Right atrium auricular region (tissue), 2 donors: ENCODE measurements at regions not wholly inside any gene's neighbourhood (a gene's known extent, or its start where the extent isn't known, plus 50 kb on each side); places are given as distances from the start of the nearest gene placed in this dataset.

Experiments used
- DNase-seq: peaks from one replicate; pipeline ENCODE4 v3.0.0-alpha.2; 2019; ENCODE audit warnings: low spot score
- H3K27ac ChIP-seq, 2 donors: fragments of 200-600 bp; sonication (generic); 1 replicate in 1 of 2; 2 replicates in 1 of 2; pipeline ENCODE4 v1.5.1; 2016 to 2019
- H3K27me3 ChIP-seq, 2 donors: fragments of 200-600 bp; sonication (generic); one replicate each; pipeline versions ENCODE4 v1.5.1 to v1.6.0; 2017 to 2019
- H3K36me3 ChIP-seq: fragments of 200-600 bp; sonication (generic); one replicate; pipeline ENCODE4 v1.5.1; 2016
- H3K4me1 ChIP-seq, 2 donors: fragments of 200-600 bp; sonication (generic); one replicate each; pipeline versions ENCODE4 v1.5.1 to v1.6.0; 2017 to 2019
- H3K4me3 ChIP-seq, 2 donors: fragments of 200-600 bp; sonication (generic); 1 replicate in 1 of 2; 2 replicates in 1 of 2; pipeline ENCODE4 v1.5.1; 2017 to 2019; ENCODE audit warnings: mild to moderate bottlenecking in 1 of 2, moderate library complexity in 1 of 2
- H3K9me3 ChIP-seq, 2 donors: fragments of 200-600 bp; sonication (generic); one replicate each; pipeline ENCODE4 v1.5.1; 2019
- TF ChIP-seq, protein P1 (sequence below), 2 donors: fragments of 200-600 bp; sonication (generic); IDR thresholded peaks; one replicate each; pipeline ENCODE4 v1.5.1; 2019; ENCODE audit warnings: antibody characterized with exemption in 2 of 2

DNA sequence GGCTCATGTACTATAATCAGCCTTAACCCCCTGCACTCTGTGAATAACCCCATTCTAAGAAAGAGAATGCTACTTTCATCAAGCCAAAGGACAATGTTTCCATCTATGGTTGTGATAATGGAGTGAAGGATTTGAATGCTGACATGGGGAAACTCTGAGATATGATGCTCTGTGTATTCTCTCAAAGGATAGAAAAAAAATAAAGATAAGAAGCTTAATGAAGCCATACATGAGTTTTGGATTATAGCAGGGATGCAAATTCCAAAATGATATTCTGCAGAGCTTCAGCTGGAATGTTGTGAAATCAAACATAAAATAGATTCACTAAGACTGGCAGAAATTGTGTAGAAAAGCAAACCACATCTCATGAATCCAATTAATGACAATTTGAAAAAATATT, 1074.1 kb downstream of the XPNPEP1 start:
- Histone ChIP-seq H3K27ac (no peak overlapping the region), H3K27me3 (no peaks in the 10 kb centered on the region), H3K4me3 (no peak overlapping the region), H3K36me3 (no peaks in the 10 kb centered on the region), H3K4me1 (no peaks in the 10 kb centered on the region), H3K9me3 (peaks cover 0 to 4% of the 10 kb centered on the region in 2 donors)
- no peak for DNase-seq
- TF ChIP-seq, protein P1, sequence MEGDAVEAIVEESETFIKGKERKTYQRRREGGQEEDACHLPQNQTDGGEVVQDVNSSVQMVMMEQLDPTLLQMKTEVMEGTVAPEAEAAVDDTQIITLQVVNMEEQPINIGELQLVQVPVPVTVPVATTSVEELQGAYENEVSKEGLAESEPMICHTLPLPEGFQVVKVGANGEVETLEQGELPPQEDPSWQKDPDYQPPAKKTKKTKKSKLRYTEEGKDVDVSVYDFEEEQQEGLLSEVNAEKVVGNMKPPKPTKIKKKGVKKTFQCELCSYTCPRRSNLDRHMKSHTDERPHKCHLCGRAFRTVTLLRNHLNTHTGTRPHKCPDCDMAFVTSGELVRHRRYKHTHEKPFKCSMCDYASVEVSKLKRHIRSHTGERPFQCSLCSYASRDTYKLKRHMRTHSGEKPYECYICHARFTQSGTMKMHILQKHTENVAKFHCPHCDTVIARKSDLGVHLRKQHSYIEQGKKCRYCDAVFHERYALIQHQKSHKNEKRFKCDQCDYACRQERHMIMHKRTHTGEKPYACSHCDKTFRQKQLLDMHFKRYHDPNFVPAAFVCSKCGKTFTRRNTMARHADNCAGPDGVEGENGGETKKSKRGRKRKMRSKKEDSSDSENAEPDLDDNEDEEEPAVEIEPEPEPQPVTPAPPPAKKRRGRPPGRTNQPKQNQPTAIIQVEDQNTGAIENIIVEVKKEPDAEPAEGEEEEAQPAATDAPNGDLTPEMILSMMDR (IDR thresholded peaks at IDR 0.05) = no peak

DNA sequence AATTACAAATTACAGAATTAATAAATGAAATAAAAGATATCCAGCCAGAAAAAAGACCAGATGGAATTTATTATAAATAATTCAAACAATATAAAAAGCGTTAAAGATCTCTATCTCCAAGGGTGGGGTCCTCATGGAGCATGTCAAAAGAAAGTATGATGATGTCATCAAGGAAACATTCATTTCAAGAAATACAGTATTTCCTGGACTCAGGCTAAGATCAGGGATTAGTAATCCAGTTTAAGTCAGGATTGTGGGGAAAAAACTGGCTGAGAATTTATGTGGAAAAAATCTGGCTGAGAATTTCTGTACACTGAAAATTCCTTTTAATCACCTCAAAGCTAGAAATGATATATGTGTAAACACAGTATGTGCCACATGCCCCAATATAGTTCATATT, 1075.3 kb downstream of the XPNPEP1 start:
- Histone ChIP-seq H3K4me3 (no peak overlapping the region), H3K27me3 (no peaks in the 10 kb centered on the region), H3K9me3 (peaks cover 0 to 6% of the 10 kb centered on the region in 2 donors), H3K36me3 (no peaks in the 10 kb centered on the region), H3K4me1 (no peaks in the 10 kb centered on the region), H3K27ac (no peak overlapping the region)
- TF ChIP-seq, protein P1 (IDR thresholded peaks at IDR 0.05) = no peak
- no peak for DNase-seq

DNA sequence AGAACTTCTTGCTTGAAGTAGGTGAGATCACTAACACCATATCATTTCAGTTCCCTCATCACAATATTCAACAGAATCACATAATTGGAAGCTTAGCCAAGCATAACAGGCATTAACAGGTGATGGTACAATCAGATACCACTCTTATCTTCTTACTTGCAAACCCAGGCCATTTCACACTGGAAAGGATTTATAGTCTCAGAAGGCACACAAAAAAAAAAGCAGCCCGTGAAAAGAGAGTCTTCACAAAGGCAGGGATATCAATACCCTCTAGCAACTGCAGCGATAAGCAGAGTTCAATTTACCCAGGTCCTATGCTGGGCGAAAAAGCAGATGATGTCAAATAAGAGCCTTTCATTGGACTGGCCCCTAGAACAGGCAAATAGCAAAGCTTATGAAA, 1082.4 kb downstream of the XPNPEP1 start:
- Histone ChIP-seq H3K27me3 (no peaks in the 10 kb centered on the region), H3K4me1 (no peaks in the 10 kb centered on the region), H3K4me3 (no peak overlapping the region), H3K27ac (no peak overlapping the region), H3K9me3 (peaks cover 0 to 6% of the 10 kb centered on the region in 2 donors), H3K36me3 (no peaks in the 10 kb centered on the region)
- TF ChIP-seq, protein P1 (IDR thresholded peaks at IDR 0.05) = no peak
- DNase-seq = no peak

DNA sequence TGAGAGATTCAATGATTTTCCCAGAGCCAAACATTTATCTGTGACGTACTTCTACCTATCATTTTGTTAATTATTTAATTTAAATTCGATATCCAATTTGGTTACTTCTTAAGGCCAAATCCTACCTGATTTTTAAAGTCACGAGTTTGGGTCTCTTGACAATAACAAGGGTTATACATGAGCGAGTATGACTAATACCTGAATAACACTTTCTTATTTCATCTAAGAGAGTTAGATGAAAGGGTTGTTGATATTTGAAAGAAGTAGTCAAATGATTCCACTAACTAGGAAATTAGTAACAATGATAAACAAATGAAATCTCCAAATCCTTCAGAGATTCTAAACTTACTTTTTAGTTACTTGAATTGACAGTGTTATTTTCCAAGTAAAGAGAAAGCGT, 1086.9 kb downstream of the XPNPEP1 start:
- no peaks in the 10 kb centered on the region for H3K27me3 ChIP-seq
- TF ChIP-seq, protein P1 (IDR thresholded peaks at IDR 0.05) = no peak
- H3K4me3 ChIP-seq = no peak overlapping the region
- no peaks in the 10 kb centered on the region for H3K9me3 ChIP-seq
- H3K36me3 ChIP-seq = no peaks in the 10 kb centered on the region
- H3K4me1 ChIP-seq = no peaks in the 10 kb centered on the region
- DNase-seq = no peak
- no peak overlapping the region for H3K27ac ChIP-seq

DNA sequence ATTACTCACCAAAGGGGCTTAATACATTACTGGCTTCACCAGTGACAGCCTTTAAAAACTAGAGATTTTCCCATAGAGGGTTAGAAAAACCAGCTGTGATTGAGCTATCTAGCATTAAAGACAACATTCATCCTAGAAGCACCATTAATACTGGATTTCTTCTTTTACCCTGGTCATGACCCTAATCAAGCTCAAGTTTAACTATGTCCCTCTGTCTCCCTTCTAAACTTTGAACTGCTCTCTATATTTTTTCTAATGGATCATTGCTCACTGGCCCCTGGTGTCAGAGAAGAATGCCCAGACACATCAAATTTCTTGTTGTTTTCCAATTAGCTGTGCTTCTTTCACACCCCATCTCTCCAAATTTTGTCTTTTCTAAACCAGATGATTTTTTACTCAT, 1101.3 kb downstream of the XPNPEP1 start:
- Histone ChIP-seq H3K9me3 (no peaks in the 10 kb centered on the region), H3K4me1 (no peaks in the 10 kb centered on the region), H3K27ac (no peak overlapping the region), H3K27me3 (no peaks in the 10 kb centered on the region), H3K4me3 (no peak overlapping the region), H3K36me3 (no peaks in the 10 kb centered on the region)
- DNase-seq = no peak
- TF ChIP-seq, protein P1 (IDR thresholded peaks at IDR 0.05) = no peak

DNA sequence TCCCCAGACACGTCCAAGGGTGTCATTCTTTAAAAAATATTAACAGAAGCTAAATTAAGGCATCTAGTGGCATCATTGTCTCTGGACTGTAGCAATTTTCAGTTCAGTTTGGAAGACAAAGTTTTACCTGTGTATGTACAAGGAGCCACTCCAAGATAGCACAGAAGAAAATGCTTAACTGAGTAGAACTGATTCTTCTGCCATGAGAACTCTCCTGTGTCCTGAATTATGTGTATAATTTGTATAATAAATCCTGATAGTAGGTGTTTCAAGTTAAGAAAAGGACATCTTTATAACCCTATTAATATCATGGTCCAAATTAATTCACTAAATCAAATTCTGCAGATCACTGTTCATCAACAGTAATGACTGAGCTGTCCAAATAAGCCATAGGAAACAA, 1104.0 kb downstream of the XPNPEP1 start:
- Histone ChIP-seq H3K9me3 (no peaks in the 10 kb centered on the region), H3K36me3 (no peaks in the 10 kb centered on the region), H3K4me1 (no peaks in the 10 kb centered on the region), H3K27ac (no peak overlapping the region), H3K4me3 (no peak overlapping the region), H3K27me3 (no peaks in the 10 kb centered on the region)
- TF ChIP-seq, protein P1 (IDR thresholded peaks at IDR 0.05) = no peak
- no peak for DNase-seq
